CD4-positive, alpha-beta T cell (primary cell): ENCODE measurements at regions not wholly inside any gene's neighbourhood (a gene's known extent, or its start where the extent isn't known, plus 50 kb on each side); places are given as distances from the start of the nearest gene placed in this dataset.

Experiments used
- ATAC-seq: fragments of 200-7000 bp; cut with Tn5 transposase; one replicate; pipeline ENCODE4 v1.10.0; 2022; ENCODE audit warnings: mild to moderate bottlenecking; ENCODE audit not compliant: poor library complexity
- CTCF ChIA-PET: fragments of 350-600 bp; sonication (Branson Sonifier 250); formaldehyde crosslinking; loops from one replicate; lab custom pipeline; 2021; ENCODE audit warnings: antibody characterized with exemption, inconsistent platforms; lab: Charles Lee
- POLR2A ChIA-PET: fragments of 350-600 bp; sonication (Branson Sonifier 250); formaldehyde crosslinking; loops from one replicate; lab custom pipeline; 2021; ENCODE audit warnings: antibody characterized with exemption, inconsistent platforms; lab: Charles Lee
- DNase-seq, 14 experiments: peaks; one replicate each; pipeline ENCODE4 v3.0.0-alpha.2; 2013 to 2020; ENCODE audit warnings: mixed read lengths in 2 of 14
- H3K27ac ChIP-seq, 2 donors: one replicate each; pipeline versions ENCODE4 v1.5.1 to v1.7.0; 2013; ENCODE audit warnings: low read length in 2 of 2, low read depth in 1 of 2, mild to moderate bottlenecking in 1 of 2
- H3K27me3 ChIP-seq, 2 experiments: 1 replicate in 1 of 2; 2 replicates in 1 of 2; pipeline versions ENCODE4 v1.6.1 to v1.7.0; 2013; ENCODE audit warnings: low read length in 2 of 2, control low read depth in 1 of 2, mild to moderate bottlenecking in 1 of 2, moderate library complexity in 1 of 2; ENCODE audit not compliant: insufficient read depth in 2 of 2, control insufficient read depth in 1 of 2
- H3K36me3 ChIP-seq: one replicate; pipeline ENCODE4 v1.6.1; 2013; ENCODE audit warnings: low read length, control low read depth; ENCODE audit not compliant: insufficient read depth
- H3K4me1 ChIP-seq: one replicate; pipeline ENCODE4 v1.6.1; 2013; ENCODE audit warnings: low read length, control low read depth; ENCODE audit not compliant: insufficient read depth
- H3K4me3 ChIP-seq: one replicate; pipeline ENCODE4 v1.5.1; 2013; ENCODE audit warnings: mild to moderate bottlenecking, low read length, moderate library complexity
- H3K9me3 ChIP-seq, 2 experiments: 1 replicate in 1 of 2; 2 replicates in 1 of 2; pipeline versions ENCODE4 v1.6.1 to v1.7.0; 2013; ENCODE audit warnings: low read length in 2 of 2, mild to moderate bottlenecking in 2 of 2, control low read depth in 1 of 2, moderate library complexity in 1 of 2; ENCODE audit not compliant: control insufficient read depth in 1 of 2, insufficient read depth in 1 of 2
- H3K27ac Mint-ChIP-seq: one replicate; pipeline ENCODE4 v1.8.0; 2020; ENCODE audit warnings: mixed read lengths
- H3K27me3 Mint-ChIP-seq: one replicate; pipeline ENCODE4 v1.8.0; 2021; ENCODE audit warnings: mixed read lengths
- H3K36me3 Mint-ChIP-seq: one replicate; pipeline ENCODE4 v1.8.0; 2021; ENCODE audit warnings: low read depth, mixed read lengths
- H3K4me1 Mint-ChIP-seq: one replicate; pipeline ENCODE4 v1.8.0; 2021; ENCODE audit warnings: low read depth, mixed read lengths
- H3K4me3 Mint-ChIP-seq: one replicate; pipeline ENCODE4 v1.8.0; 2020; ENCODE audit warnings: mild to moderate bottlenecking, mixed read lengths
- H3K9me3 Mint-ChIP-seq: one replicate; pipeline ENCODE4 v1.8.0; 2020; ENCODE audit warnings: mixed read lengths
- intact Hi-C, 2 experiments: fragments of 100-400 bp; cut with DNase I in 1 of 2; cut with micrococcal nuclease in 1 of 2; formaldehyde crosslinking; loops; one replicate each; pipeline versions ENCODE4 v1.15.1 to v1.9.0; 2023 to 2025; cut with DNase I, micrococcal nuclease
- TF ChIP-seq, protein P1 (sequence below): fragments of 200-600 bp; IDR thresholded peaks from one replicate; pipeline ENCODE4 v1.8.0; 2022; ENCODE audit warnings: antibody characterized with exemption, mild to moderate bottlenecking

- Mint-ChIP-seq H3K4me1 (no peaks in the 10 kb centered on the region), H3K36me3 (no peaks in the 10 kb centered on the region), H3K4me3 (no peak overlapping the region), H3K27me3 (no peaks in the 10 kb centered on the region), H3K27ac (no peak overlapping the region), H3K9me3 (peaks cover 2% of the 10 kb centered on the region)
- Histone ChIP-seq H3K9me3 (peaks cover 0 to 25% of the 10 kb centered on the region in 2 experiments), H3K27ac (no peak overlapping the region), H3K4me1 (no peaks in the 10 kb centered on the region), H3K27me3 (no peaks in the 10 kb centered on the region), H3K4me3 (no peak overlapping the region), H3K36me3 (no peaks in the 10 kb centered on the region)
- TF ChIP-seq, protein P1, sequence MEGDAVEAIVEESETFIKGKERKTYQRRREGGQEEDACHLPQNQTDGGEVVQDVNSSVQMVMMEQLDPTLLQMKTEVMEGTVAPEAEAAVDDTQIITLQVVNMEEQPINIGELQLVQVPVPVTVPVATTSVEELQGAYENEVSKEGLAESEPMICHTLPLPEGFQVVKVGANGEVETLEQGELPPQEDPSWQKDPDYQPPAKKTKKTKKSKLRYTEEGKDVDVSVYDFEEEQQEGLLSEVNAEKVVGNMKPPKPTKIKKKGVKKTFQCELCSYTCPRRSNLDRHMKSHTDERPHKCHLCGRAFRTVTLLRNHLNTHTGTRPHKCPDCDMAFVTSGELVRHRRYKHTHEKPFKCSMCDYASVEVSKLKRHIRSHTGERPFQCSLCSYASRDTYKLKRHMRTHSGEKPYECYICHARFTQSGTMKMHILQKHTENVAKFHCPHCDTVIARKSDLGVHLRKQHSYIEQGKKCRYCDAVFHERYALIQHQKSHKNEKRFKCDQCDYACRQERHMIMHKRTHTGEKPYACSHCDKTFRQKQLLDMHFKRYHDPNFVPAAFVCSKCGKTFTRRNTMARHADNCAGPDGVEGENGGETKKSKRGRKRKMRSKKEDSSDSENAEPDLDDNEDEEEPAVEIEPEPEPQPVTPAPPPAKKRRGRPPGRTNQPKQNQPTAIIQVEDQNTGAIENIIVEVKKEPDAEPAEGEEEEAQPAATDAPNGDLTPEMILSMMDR, result no peak
- ATAC-seq, result no peak
- intact Hi-C loops, result no loop called here
- DNase-seq, result peak in 1 of 14 experiments; percentile 10
- POLR2A ChIA-PET, result no interaction called here
- CTCF ChIA-PET, result no interaction called here
Observed at GRCh38 chr6:94361304-94362060, 942.1 kb upstream of the EPHA7 start.

DNA sequence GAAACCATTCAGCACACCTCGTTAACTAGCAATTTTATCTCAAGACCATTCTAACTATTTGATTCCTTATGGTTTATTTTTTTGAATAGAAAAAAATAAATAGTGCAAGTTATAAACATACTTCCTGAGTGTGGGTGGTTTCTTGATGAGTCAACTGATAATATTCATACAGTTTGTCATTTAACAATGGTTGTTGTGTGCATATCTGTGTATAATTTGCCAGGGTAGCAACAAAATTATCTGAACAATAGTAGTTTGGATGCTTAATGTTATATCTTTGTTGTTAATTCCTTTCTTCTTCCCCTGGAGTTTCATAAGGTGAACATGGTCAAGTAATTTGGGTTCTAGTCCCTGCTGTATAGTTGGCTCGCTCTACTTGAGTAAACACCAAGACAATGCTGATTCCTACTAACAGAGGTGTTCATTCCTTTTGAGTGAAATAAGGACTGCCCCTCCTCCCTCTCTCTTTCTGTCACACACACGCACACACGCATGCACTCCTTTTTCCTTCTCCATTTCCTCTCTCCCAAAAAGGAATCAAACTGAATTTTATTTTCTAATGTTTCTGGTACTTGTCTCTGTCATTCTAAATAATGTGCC, 938.1 kb upstream of the EPHA7 start:
- CTCF ChIA-PET, result no interaction called here
- H3K36me3 ChIP-seq, result no peaks in the 10 kb centered on the region
- POLR2A ChIA-PET, result no interaction called here
- H3K9me3 ChIP-seq, result peaks cover 0 to 23% of the 10 kb centered on the region in 2 experiments
- ATAC-seq, result no peak
- Mint-ChIP-seq H3K9me3 (no peaks in the 10 kb centered on the region), H3K36me3 (no peaks in the 10 kb centered on the region), H3K27me3 (no peaks in the 10 kb centered on the region), H3K4me1 (no peaks in the 10 kb centered on the region), H3K4me3 (no peak overlapping the region), H3K27ac (no peak overlapping the region)
- DNase-seq, result no peak
- H3K27me3 ChIP-seq, result no peaks in the 10 kb centered on the region
- no peak overlapping the region for H3K4me3 ChIP-seq
- intact Hi-C loops, result no loop called here
- H3K27ac ChIP-seq, result no peak overlapping the region
- no peaks in the 10 kb centered on the region for H3K4me1 ChIP-seq
- TF ChIP-seq, protein P1, result no peak

GRCh38 chr6:94350833-94351232, 931.5 kb upstream of the EPHA7 start:
- ATAC-seq (no peak), DNase-seq (no peak)
- Histone ChIP-seq H3K4me1 (no peaks in the 10 kb centered on the region), H3K4me3 (no peak overlapping the region), H3K36me3 (no peaks in the 10 kb centered on the region), H3K27me3 (no peaks in the 10 kb centered on the region), H3K9me3 (no peaks in the 10 kb centered on the region), H3K27ac (no peak overlapping the region)
- ChIA-PET CTCF (no interaction called here), POLR2A (no interaction called here)
- Mint-ChIP-seq H3K4me3 (no peak overlapping the region), H3K27ac (no peak overlapping the region), H3K36me3 (no peaks in the 10 kb centered on the region), H3K4me1 (no peaks in the 10 kb centered on the region), H3K9me3 (no peaks in the 10 kb centered on the region), H3K27me3 (no peaks in the 10 kb centered on the region)
- intact Hi-C loops, result no loop called here
- TF ChIP-seq, protein P1, result no peak
